Stimulated activated naive B cell treated with anti-CD40 and anti-IgM and Interleukin-4, amounts not matched to agents 10 μg/mL and 1 μg/mL and 100 μg/mL, for 72 hours (primary cell): ENCODE measurements at regions not wholly inside any gene's neighbourhood (a gene's known extent, or its start where the extent isn't known, plus 50 kb on each side); places are given as distances from the start of the nearest gene placed in this dataset.

Experiments used
- ATAC-seq, 2 donors: fragments of 150-1000 bp; cut with Tn5 transposase; replicated peaks; 2 replicates each; pipeline ENCODE4 v1.10.0; 2021; ENCODE audit warnings: moderate library complexity in 1 of 2
- DNase-seq: peaks from one replicate; pipeline ENCODE4 v3.0.0; 2021
- H3K27ac Mint-ChIP-seq: one replicate; pipeline ENCODE4 v1.8.0; 2022; ENCODE audit warnings: mild to moderate bottlenecking, mixed read lengths
- H3K27me3 Mint-ChIP-seq, 2 donors: one replicate each; pipeline ENCODE4 v1.8.0; 2022; ENCODE audit warnings: mixed read lengths in 2 of 2
- H3K36me3 Mint-ChIP-seq, 2 donors: one replicate each; pipeline ENCODE4 v1.8.0; 2022; ENCODE audit warnings: mixed read lengths in 2 of 2, mild to moderate bottlenecking in 1 of 2
- H3K4me1 Mint-ChIP-seq, 2 donors: one replicate each; pipeline ENCODE4 v1.8.0; 2022; ENCODE audit warnings: mixed read lengths in 2 of 2, mild to moderate bottlenecking in 1 of 2
- H3K4me3 Mint-ChIP-seq, 2 donors: one replicate each; pipeline ENCODE4 v1.8.0; 2022; ENCODE audit warnings: mild to moderate bottlenecking in 2 of 2, mixed read lengths in 2 of 2, moderate library complexity in 1 of 2
- H3K9me3 Mint-ChIP-seq, 2 donors: one replicate each; pipeline ENCODE4 v1.8.0; 2022; ENCODE audit warnings: mixed read lengths in 2 of 2, mild to moderate bottlenecking in 1 of 2

DNA sequence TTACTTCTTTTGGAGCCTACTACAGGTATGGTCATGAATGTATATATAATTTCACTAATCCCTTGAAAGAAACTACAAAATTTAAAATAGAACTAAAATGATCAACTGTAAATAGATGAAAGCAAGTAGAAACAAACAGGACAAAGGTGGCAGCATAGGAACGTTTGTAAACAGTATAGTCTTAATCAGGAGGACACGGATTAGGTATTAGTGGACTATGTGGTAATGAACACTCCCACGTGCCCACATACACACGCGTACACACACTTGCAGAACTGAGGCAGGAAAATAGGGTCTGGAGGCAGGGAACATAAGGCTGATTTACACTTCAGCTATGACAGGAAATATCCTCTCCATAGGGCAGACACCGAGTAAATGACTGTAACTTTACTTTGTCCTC, 1397.8 kb downstream of the NCAM2 start:
- Mint-ChIP-seq H3K4me3 (no peak overlapping the region), H3K4me1 (no peaks in the 10 kb centered on the region), H3K36me3 (no peaks in the 10 kb centered on the region), H3K9me3 (no peaks in the 10 kb centered on the region), H3K27ac (no peak overlapping the region), H3K27me3 (no peaks in the 10 kb centered on the region)
- DNase-seq (no peak), ATAC-seq (no peak)

DNA sequence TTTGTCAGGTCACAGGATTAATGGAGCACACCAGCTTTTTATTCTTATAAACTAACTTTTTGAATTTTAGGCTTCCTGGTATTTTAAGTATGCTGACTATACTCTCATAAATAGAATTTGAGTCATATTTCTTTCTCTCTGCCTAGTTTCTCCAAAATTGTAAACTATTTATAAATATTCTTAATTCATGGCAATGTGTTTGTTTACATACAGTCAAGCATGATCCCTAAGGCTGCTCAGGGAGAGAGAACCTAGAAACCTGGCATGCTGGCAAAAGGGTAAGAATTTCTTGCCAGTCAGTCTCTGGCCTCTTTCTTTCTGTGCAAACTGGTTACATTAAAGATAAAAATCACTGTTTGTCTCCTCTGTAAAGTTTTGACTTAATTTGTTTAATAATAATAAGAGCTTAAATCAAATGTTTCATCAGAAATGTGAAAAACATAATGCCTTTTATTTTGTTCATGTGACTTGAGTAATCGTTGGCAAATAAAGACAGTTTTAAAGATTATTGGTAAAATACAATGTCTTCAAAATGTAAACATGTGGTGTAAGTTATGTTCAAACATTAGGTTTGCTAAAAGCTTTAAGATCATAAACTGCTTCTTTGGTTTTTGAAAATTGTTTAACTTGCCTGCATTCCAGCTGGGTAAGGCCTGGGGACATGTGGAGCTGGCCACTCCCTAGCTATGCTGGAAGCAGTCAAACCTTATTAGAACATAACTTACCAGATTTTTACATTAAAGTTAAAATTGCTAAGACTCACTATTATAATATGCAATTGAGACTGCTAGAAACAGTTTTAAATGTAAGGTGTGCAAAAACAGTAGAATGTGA, 1401.7 kb downstream of the NCAM2 start:
- no peaks in the 10 kb centered on the region for H3K36me3 Mint-ChIP-seq
- no peaks in the 10 kb centered on the region for H3K9me3 Mint-ChIP-seq
- DNase-seq: no peak
- no peaks in the 10 kb centered on the region for H3K4me1 Mint-ChIP-seq
- no peaks in the 10 kb centered on the region for H3K27me3 Mint-ChIP-seq
- no peak overlapping the region for H3K4me3 Mint-ChIP-seq
- H3K27ac Mint-ChIP-seq: no peak overlapping the region
- ATAC-seq: no peak

GRCh38 chr21:22409571-22409970, 1411.4 kb downstream of the NCAM2 start:
- no peak for DNase-seq
- no peak for ATAC-seq
- Mint-ChIP-seq H3K4me1 (no peaks in the 10 kb centered on the region), H3K9me3 (no peaks in the 10 kb centered on the region), H3K4me3 (no peak overlapping the region), H3K27me3 (no peaks in the 10 kb centered on the region), H3K36me3 (no peaks in the 10 kb centered on the region), H3K27ac (no peak overlapping the region)

GRCh38 chr21:22416555-22416954, 1418.3 kb downstream of the NCAM2 start:
- H3K27ac Mint-ChIP-seq: no peak overlapping the region
- ATAC-seq (no peak), DNase-seq (no peak)
- no peaks in the 10 kb centered on the region for H3K9me3 Mint-ChIP-seq
- H3K27me3 Mint-ChIP-seq: no peaks in the 10 kb centered on the region
- H3K4me3 Mint-ChIP-seq: no peak overlapping the region
- H3K4me1 Mint-ChIP-seq: peaks cover 0 to 9% of the 10 kb centered on the region in 2 donors
- H3K36me3 Mint-ChIP-seq: no peaks in the 10 kb centered on the region

GRCh38 chr21:22421416-22422180, 1423.4 kb downstream of the NCAM2 start:
- no peak for DNase-seq
- ATAC-seq: peak; percentile 34 to 39
- Mint-ChIP-seq H3K36me3 (no peaks in the 10 kb centered on the region), H3K4me3 (no peak overlapping the region), H3K4me1 (peaks cover 0 to 12% of the 10 kb centered on the region in 2 donors), H3K27me3 (no peaks in the 10 kb centered on the region), H3K9me3 (no peaks in the 10 kb centered on the region), H3K27ac (no peak overlapping the region)

GRCh38 chr21:22438428-22439086, 1440.3 kb downstream of the NCAM2 start:
- H3K27ac Mint-ChIP-seq: no peak overlapping the region
- no peaks in the 10 kb centered on the region for H3K9me3 Mint-ChIP-seq
- H3K4me1 Mint-ChIP-seq: peaks cover 0 to 3% of the 10 kb centered on the region in 2 donors
- ATAC-seq (peak in 1 of 2 donors; percentile 12), DNase-seq (no peak)
- no peaks in the 10 kb centered on the region for H3K36me3 Mint-ChIP-seq
- no peaks in the 10 kb centered on the region for H3K27me3 Mint-ChIP-seq
- H3K4me3 Mint-ChIP-seq: peak overlapping the region in 1 of 2 donors; percentile 55

DNA sequence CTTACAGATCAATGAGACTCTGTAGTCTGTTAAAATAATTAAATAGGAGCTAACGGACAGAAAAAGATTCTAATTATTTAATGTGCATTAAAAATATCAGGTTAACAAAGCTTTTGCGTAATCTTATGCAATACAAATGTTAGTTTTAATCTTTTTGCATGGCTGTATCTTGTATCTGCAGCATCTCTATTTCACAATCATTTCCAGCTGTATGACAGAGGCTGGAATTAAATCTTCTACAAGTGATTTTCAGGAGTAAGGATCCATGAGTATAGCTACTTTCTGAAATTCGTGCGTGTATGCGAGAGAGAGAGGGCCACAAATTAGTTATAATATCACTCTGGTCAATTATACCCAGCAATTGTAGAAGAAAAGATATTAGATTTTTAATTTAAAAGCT, 1446.8 kb downstream of the NCAM2 start:
- no peaks in the 10 kb centered on the region for H3K4me1 Mint-ChIP-seq
- H3K27ac Mint-ChIP-seq: no peak overlapping the region
- H3K9me3 Mint-ChIP-seq: no peaks in the 10 kb centered on the region
- no peaks in the 10 kb centered on the region for H3K27me3 Mint-ChIP-seq
- ATAC-seq (no peak), DNase-seq (no peak)
- no peak overlapping the region for H3K4me3 Mint-ChIP-seq
- no peaks in the 10 kb centered on the region for H3K36me3 Mint-ChIP-seq

DNA sequence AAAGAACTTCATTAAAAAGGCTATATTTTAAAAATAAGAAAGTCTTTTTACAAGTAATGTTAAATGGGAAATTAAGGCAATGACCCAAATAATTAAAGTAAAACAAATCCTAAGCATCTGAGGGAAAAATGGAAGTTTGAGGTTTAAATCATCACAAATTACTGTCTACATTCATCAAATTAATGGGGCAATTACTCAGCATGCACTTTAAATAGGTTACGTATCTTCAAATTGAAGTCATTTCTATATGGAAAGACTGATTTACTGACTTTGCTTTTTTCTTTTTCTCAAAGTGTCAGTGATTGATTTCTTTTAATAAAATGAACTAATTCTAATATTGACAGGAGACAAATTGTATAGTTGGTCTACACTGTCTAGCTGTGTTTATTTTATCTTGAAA, 1452.3 kb downstream of the NCAM2 start:
- no peaks in the 10 kb centered on the region for H3K27me3 Mint-ChIP-seq
- H3K4me3 Mint-ChIP-seq: no peak overlapping the region
- no peaks in the 10 kb centered on the region for H3K9me3 Mint-ChIP-seq
- H3K27ac Mint-ChIP-seq: no peak overlapping the region
- ATAC-seq: no peak
- H3K4me1 Mint-ChIP-seq: no peaks in the 10 kb centered on the region
- no peaks in the 10 kb centered on the region for H3K36me3 Mint-ChIP-seq
- DNase-seq: no peak

GRCh38 chr21:22456241-22456640, 1458.0 kb downstream of the NCAM2 start:
- no peak for ATAC-seq
- H3K36me3 Mint-ChIP-seq: no peaks in the 10 kb centered on the region
- H3K4me1 Mint-ChIP-seq: no peaks in the 10 kb centered on the region
- no peaks in the 10 kb centered on the region for H3K27me3 Mint-ChIP-seq
- no peaks in the 10 kb centered on the region for H3K9me3 Mint-ChIP-seq
- no peak overlapping the region for H3K27ac Mint-ChIP-seq
- H3K4me3 Mint-ChIP-seq: no peak overlapping the region
- DNase-seq: no peak

DNA sequence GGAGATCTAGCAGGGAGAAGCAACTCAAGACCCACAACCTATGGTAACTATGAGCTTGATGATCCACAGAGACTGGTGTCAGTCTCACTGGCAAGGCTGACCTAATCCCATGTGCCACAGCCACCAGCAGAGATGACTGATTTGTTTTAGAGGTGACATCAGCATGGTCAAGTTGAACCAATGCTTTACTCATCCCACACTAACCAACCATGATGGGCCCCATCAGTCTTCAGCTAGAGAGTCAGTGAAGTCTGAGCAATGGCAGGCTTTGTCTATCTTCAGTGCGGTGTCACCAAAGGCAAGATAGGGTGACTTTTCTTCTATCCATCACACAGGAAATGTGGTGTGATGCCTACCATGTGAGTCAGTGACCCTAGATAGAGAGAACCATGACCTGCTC, 1470.7 kb downstream of the NCAM2 start:
- ATAC-seq (no peak), DNase-seq (no peak)
- no peak overlapping the region for H3K4me3 Mint-ChIP-seq
- H3K4me1 Mint-ChIP-seq: no peaks in the 10 kb centered on the region
- H3K27me3 Mint-ChIP-seq: no peaks in the 10 kb centered on the region
- no peak overlapping the region for H3K27ac Mint-ChIP-seq
- H3K9me3 Mint-ChIP-seq: peaks cover 0 to 1% of the 10 kb centered on the region in 2 donors
- no peaks in the 10 kb centered on the region for H3K36me3 Mint-ChIP-seq

GRCh38 chr21:22474403-22474802, 1476.2 kb downstream of the NCAM2 start:
- no peak for ATAC-seq
- no peaks in the 10 kb centered on the region for H3K4me1 Mint-ChIP-seq
- peaks cover 0 to 1% of the 10 kb centered on the region in 2 donors for H3K9me3 Mint-ChIP-seq
- H3K27me3 Mint-ChIP-seq: no peaks in the 10 kb centered on the region
- H3K4me3 Mint-ChIP-seq: no peak overlapping the region
- H3K36me3 Mint-ChIP-seq: no peaks in the 10 kb centered on the region
- H3K27ac Mint-ChIP-seq: no peak overlapping the region
- DNase-seq: no peak

- ATAC-seq (no peak), DNase-seq (no peak)
- Mint-ChIP-seq H3K36me3 (no peaks in the 10 kb centered on the region), H3K4me1 (no peaks in the 10 kb centered on the region), H3K27me3 (no peaks in the 10 kb centered on the region), H3K27ac (no peak overlapping the region), H3K9me3 (peaks cover 1% of the 10 kb centered on the region in 2 donors), H3K4me3 (no peak overlapping the region)
Observed at GRCh38 chr21:22476214-22476613, 1478.0 kb downstream of the NCAM2 start.

- H3K4me3 Mint-ChIP-seq: no peak overlapping the region
- H3K36me3 Mint-ChIP-seq: no peaks in the 10 kb centered on the region
- peaks cover 1 to 4% of the 10 kb centered on the region in 2 donors for H3K9me3 Mint-ChIP-seq
- DNase-seq: no peak
- no peak for ATAC-seq
- no peaks in the 10 kb centered on the region for H3K4me1 Mint-ChIP-seq
- H3K27me3 Mint-ChIP-seq: no peaks in the 10 kb centered on the region
- no peak overlapping the region for H3K27ac Mint-ChIP-seq
Observed at GRCh38 chr21:22476726-22477646, 1478.8 kb downstream of the NCAM2 start.

- DNase-seq (no peak), ATAC-seq (no peak)
- Mint-ChIP-seq H3K27me3 (no peaks in the 10 kb centered on the region), H3K36me3 (no peaks in the 10 kb centered on the region), H3K9me3 (no peaks in the 10 kb centered on the region), H3K27ac (no peak overlapping the region), H3K4me3 (no peak overlapping the region), H3K4me1 (no peaks in the 10 kb centered on the region)
Observed at GRCh38 chr21:22490049-22490448, 1491.8 kb downstream of the NCAM2 start.
